ENCODE measurements at regions not wholly inside any gene's neighbourhood (a gene's known extent, or its start where the extent isn't known, plus 50 kb on each side); places are given as distances from the start of the nearest gene placed in this dataset.

GRCh38 chr10:8731121-8732095, 676.9 kb downstream of the GATA3 start:
- H3K9me3 ChIP-seq (replicated peaks; ENCODE audit: control insufficient read depth, insufficient read depth, low read length): no peaks in the 10 kb centered on the region
- no peaks in the 10 kb centered on the region for H3K27me3 ChIP-seq (ENCODE audit: control insufficient read depth in 2 of 2, insufficient read depth in 2 of 2, low read length in 2 of 2)
- H3K4me1 ChIP-seq (ENCODE audit: control insufficient read depth, extremely low read depth, insufficient read depth, low read length): no peaks in the 10 kb centered on the region
- intact Hi-C loops (cut with micrococcal nuclease): no loop called here
- H3K9ac ChIP-seq (replicated peaks; ENCODE audit: extremely low read depth, insufficient read depth, low read length): no peak overlapping the region
- no TSS peak for BruUV-seq (replicated peaks)
- H3K9me1 ChIP-seq (replicated peaks; ENCODE audit: control insufficient read depth, extremely low read depth, insufficient read depth, low read length): no peaks in the 10 kb centered on the region
- H3K36me3 ChIP-seq (ENCODE audit: control insufficient read depth in 2 of 2, extremely low read depth in 1 of 2, insufficient read depth in 2 of 2, low read length in 2 of 2): no peaks in the 10 kb centered on the region
- H2AFZ ChIP-seq (ENCODE audit: low read depth, low read length): no peak overlapping the region
- no peaks in the 10 kb centered on the region for H3K79me2 ChIP-seq (ENCODE audit: control insufficient read depth, insufficient read depth, low read length)
- DNase-seq (ENCODE audit: low read depth, low spot score) (no peak), FAIRE-seq (no peak)
- no peak overlapping the region for H3K27ac ChIP-seq (ENCODE audit: insufficient read depth, low read depth, low read length)
- no peak overlapping the region for H3K4me3 ChIP-seq (replicated peaks in 1 of 3; ENCODE audit: insufficient read depth in 1 of 3, low read depth in 1 of 3, low read length in 3 of 3)
- CTCF ChIA-PET: no interaction called here
- POLR2A ChIA-PET: no interaction called here
- dilution Hi-C loops (cut with MboI; ENCODE audit: extremely low pct_ligation_motif_present, low sequenced_read_pairs): no loop called here
- H4K20me1 ChIP-seq (replicated peaks; ENCODE audit: control insufficient read depth, extremely low read depth, insufficient read depth, low read length): no peaks in the 10 kb centered on the region
- H3K4me2 ChIP-seq (ENCODE audit: insufficient read depth, low read length): no peak overlapping the region
- no peak for TF ChIP-seq MYC (IDR thresholded peaks at IDR 0.05; ENCODE audit: low read depth, low read length)
- no peak for TF ChIP-seq JUN (IDR thresholded peaks at IDR 0.05; ENCODE audit: borderline replicate concordance, insufficient read depth, insufficient read length, low read depth)
- no peak for TF ChIP-seq POLR2AphosphoS5 (IDR thresholded peaks at IDR 0.05; ENCODE audit: insufficient read depth, low read depth, low read length)
- no peak for TF ChIP-seq GATA2 (IDR thresholded peaks at IDR 0.05; ENCODE audit: insufficient read depth, insufficient read length, low read depth, low read length)
- TF ChIP-seq, protein P1, sequence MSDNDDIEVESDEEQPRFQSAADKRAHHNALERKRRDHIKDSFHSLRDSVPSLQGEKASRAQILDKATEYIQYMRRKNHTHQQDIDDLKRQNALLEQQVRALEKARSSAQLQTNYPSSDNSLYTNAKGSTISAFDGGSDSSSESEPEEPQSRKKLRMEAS (IDR thresholded peaks at IDR 0.05; ENCODE audit: insufficient read depth, insufficient read length): no peak
- no peak for TF ChIP-seq EZH2 (IDR thresholded peaks at IDR 0.05; ENCODE audit: borderline replicate concordance, low read depth, low read length, severe bottlenecking)
- no peak for TF ChIP-seq FOS (IDR thresholded peaks at IDR 0.05; ENCODE audit: borderline replicate concordance, insufficient read depth, low read length)
- no peak for TF ChIP-seq POLR2A (IDR thresholded peaks at IDR 0.05; ENCODE audit: low read depth, low read length)

Data from endothelial cell of umbilical vein (primary cell).